ENCODE measurements at regions not wholly inside any gene's neighbourhood (a gene's known extent, or its start where the extent isn't known, plus 50 kb on each side); places are given as distances from the start of the nearest gene placed in this dataset.

DNA sequence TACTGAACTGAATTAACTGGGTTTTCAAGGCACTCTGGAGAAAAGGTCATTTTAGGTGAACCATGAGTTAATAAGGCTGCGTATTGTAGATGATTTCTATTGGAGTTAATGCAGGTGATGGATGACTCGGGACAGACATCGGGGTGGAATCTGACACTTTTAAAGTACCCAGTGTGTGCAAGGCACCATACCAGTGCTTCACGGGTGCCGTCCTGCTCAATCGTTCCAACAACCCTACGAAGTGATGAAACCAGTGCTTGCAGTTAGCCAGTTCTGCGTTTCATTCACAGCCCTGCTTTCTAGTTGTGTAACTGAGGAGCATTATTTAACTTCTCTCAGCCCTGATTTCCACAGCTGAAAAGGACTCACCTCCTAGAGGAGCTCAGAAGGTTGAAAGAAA is 216.5 kb downstream of the BARX2 start:
- TF ChIP-seq CTCF (IDR thresholded peaks at IDR 0.05; ENCODE audit: borderline replicate concordance, extremely low read depth, low read length, poor library complexity, severe bottlenecking) (no peak), EZH2 (IDR thresholded peaks at IDR 0.05; ENCODE audit: borderline replicate concordance, low read depth, low read length, severe bottlenecking) (no peak)

Measured in DND-41 (cell line).